DMS53 treated with DMSO at 0.1 percent for 48 hours (cell line): ENCODE measurements at regions not wholly inside any gene's neighbourhood (a gene's known extent, or its start where the extent isn't known, plus 50 kb on each side); places are given as distances from the start of the nearest gene placed in this dataset.

Experiments
- DNase-seq: peaks from one replicate; lab custom pipeline; 2025; ENCODE audit not compliant: unreplicated experiment; lab: John Stamatoyannopoulos, UW

DNA sequence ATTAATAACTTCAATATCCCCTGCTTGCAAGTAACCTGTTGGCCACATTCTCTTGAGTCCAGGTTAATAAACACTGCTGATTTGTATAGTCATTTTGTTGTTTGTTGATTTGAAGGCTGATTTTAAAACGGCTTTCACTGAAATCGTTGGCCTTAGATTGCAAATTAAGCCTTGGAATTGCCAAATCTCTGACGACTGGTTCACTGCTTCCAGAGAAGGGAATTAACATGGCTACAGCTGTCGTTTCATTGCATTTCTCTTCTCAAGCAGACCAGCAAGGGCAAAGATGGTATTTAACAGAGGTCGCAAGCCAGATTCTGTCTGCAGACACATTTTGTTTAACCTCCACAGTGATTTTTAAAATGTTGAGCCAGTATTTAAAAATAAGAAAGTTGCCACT, 470.9 kb downstream of the TFAP2A start:
- DNase-seq = no peak

DNA sequence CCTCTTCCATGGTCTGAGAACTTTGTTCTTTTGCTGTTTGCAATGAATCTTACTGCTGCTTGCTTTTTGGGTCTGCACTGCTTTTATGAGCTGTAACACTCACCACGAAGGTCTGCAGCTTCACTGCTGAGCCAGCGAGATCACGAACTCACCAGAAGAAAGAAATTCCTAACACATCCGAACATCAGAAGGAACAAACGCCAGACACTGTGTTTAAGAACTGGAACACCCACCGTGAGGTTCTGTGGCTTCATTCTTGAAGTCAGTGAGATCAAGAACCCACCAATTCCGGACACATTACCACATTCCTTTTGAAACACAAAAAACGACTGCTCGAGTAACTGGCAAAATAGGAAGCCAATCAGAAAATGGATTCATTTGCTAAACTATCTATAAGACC, 471.8 kb downstream of the TFAP2A start:
- DNase-seq = no peak

DNA sequence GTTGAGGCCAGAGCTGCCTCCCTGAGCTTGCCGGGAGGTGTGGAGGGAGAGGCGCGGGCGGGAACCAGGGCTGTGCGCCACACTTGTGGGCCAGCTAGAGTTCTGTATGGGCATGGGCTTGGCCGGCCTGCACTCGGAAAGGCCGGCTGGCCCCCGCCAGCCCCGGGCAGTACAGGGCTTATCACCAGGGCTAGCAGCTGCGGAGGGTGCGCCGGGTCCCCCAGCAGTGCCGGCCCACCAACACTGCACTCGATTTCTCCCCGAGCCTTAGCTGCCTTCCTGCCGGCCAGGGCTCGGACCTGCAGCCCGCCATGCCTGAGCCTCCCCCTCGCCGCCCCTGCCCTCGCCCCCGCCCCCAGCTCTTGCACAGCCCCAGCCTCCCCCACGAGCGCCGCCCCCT, 472.7 kb downstream of the TFAP2A start:
- DNase-seq = no peak

DNA sequence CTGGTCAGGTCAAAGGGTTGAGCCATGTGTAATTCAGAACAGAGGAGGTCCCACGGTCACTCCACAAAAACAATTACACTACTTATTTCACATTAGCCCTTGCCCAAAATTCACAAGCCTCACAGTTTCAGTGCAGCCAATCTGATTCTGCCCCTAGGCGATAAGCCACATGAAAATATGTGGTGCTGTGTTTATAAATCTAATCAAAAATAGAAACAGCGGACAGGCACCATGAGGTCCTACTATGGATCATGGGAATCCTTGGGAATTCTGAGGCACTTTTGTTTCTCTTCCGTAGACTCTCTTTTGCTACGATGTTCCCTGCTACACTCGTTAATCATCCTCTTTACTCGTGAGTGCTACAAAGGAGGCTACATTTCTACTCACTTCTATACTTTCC, 476.1 kb downstream of the TFAP2A start:
- DNase-seq = no peak

DNA sequence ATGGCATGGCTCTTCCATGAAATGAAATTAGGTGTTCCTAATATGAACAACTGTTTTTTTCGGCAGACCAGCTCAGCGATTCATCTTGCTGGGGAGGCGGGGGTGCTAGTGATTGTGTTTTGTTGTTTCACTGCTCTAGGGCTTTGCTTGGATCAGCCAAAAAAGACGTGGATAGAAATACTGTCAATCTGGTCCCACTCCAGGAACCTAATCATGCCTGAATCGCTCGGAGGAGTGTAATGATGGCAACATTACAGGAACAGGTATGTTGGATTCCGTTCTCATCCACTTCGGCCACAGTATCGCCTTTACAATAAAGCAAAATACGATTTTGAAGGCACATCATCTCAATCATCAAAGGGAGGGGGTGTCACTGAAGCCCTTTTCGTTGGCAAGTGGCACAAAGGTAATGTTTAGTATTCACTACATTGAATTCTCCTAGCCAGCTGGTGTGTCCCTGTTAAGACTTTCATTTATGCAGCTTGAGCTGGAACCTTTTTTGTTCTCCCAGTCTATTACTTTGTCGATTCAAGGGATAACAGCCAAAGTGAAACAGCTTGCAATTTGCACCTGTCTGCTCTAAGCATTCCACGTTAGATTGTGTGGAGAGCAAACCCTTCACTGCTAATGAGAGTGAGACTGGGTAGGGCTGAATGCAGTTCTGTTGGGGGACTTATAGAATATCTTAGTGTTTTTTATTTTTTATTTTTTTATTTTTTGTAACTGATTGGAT, 477.7 kb downstream of the TFAP2A start:
- DNase-seq = no peak

DNA sequence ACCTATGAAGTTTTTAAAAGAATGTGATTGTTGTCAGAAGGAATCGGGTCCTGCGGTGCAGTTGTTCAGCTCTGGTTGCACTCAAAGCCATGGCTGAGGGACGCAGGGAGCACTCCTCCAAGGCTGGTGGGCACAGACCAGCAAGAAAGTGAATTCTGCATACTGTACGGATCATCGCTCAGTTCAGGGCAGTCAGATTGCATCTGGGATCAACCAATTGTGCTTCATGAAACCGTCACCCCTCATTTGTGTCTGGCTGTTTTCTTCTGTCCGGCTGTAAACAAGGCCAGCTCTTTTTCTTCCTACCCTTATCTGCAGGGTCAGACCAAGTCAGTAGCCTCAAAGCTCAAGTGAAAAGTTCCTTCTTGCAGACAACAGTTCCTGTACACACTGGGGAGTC, 478.3 kb downstream of the TFAP2A start:
- no peak for DNase-seq

DNA sequence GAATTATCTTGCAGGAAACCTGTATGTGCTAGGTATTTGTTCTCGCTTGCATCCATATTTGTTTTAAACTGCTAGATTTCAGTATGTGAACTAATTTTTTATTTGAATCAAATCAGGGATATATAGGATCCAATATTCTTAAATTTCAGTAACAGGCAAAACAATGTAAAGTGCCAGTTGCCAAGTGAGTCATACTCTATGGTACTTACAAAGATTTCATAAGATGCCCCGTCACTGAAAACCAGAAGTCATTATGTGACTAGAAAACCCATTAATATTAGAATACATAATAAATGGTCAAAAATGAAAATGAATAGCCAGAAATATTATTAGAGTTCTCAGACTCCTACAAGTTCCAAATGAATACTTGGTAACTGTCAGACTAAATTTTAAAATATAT, 481.2 kb downstream of the TFAP2A start:
- no peak for DNase-seq

DNA sequence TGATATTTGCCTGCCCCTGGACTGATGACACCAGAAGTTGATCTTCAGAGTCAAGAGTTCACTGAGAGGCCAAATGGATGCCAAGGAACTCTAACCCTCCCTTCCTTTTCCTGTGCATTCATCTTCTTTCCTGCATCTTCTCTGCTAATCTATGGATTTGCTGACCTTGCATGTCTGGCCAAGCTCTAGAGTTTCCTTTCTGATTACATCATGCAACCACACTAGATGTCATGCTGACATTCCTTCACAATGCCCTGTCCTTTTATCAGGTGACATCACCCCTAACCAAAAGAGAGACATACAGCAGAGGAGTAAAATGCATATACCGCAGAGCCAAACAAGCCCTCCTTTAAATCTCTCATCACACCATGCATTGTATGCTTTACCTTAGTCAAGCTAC, 487.6 kb downstream of the TFAP2A start:
- no peak for DNase-seq

DNA sequence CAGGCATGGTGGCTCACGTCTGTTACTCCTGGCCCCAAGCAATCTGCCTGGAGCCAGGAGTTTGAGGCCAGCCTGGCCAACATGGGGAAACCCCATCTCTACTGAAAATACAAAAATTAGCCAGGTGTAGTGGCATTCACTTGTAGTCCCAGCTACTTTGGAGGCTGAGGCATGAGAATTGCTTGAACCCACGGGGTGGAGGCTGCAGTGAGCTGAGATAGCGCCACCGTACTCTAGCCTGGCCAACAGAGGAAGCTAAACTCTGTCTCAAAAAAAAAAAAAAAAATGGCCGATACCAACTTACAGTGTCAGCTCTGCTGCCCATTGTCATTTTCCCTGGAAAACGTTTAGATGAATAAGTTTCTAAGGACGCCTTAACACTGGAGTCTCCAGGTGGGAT, 489.9 kb downstream of the TFAP2A start:
- no peak for DNase-seq

DNA sequence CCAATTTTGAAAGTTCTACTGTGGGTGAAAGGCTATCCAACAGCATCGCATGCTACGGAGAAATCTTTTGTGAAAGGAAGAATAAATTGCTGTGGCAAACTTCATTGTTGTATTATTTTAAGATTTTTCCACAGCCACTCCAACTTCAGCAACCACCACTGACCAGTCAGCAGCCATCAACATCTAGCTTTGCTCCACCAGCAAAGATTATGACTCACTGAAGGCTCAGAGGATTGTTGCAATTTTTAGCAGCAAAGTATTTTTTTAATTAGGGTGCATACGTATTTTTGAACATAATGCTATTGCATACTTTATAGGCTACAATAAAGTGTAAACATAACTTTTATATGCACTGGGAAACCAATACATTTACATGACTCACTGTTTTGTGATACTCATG, 493.5 kb downstream of the TFAP2A start:
- DNase-seq = no peak

DNA sequence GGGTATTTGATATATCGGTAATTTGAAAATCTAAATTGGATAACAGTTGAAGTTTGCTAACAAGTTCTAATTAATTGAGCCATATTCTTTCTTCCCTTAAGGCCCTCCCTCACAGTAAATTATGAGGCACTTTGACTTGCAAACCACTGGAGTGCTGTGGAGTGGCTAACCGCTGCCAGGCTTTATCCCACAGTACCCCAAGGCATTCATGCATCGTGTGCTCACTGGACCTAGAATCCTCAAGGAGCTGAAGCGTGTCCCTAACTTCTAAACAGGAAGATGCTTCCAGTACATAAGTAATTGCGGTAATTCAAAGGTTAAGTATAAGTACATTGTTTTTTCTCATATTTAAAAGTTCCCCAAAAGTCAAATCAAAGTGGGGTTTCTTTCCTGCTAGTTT, 499.9 kb downstream of the TFAP2A start:
- no peak for DNase-seq

DNA sequence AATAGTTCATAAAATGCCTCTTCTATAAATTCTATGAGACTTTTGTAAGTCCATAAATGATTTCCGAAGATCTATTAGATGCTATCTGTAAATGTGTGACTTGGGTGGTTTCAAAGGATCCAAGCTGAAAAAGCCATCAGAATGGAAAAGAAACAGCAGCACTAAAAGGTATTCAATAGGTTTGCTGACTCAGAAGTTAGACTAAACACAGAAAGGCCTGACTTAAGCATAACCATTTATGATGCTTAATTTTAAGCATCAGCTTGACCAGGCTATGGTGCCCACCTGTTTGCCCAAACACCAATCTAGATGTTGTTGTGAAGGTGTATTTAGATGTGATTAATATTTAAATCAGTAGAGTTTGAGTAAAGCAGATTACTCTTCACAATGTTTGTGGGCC, 513.5 kb downstream of the TFAP2A start:
- no peak for DNase-seq

DNA sequence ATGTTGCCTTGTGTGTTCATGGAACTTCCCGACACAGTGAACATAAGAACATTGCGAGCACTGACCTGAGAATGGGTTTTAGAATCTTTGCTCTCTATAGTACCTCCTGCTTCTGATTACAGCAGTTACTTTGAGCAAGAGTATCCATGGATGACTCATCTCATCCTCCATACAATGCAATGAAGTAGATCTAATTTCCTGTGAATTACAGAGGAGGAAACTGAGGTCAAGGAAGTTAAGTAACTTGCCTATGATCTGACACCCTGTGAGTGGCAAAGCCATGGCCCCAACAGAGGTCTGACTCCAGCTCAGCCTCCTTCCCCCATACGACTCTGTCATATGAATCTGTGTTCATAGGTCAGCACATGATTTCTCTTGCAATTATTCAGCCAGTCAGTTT, 518.1 kb downstream of the TFAP2A start:
- DNase-seq = no peak

DNA sequence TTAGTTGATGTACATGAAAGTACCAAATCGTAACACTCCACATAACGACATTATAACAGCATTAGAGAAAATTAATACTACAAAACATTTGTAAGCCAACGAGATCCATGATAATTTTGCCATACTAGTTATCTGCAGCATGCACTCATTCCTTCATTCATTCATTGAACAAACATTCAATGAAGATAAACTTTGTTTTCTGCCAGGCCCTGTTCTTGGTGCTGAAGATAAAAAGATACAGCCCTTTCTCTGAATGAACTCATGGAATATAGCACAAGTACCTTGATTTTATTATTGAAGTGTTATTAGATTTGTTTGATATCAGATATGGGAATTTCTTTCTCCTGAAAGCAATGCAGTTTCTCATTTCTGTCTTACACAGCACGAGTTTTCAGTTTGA, 524.0 kb downstream of the TFAP2A start:
- DNase-seq = no peak

DNA sequence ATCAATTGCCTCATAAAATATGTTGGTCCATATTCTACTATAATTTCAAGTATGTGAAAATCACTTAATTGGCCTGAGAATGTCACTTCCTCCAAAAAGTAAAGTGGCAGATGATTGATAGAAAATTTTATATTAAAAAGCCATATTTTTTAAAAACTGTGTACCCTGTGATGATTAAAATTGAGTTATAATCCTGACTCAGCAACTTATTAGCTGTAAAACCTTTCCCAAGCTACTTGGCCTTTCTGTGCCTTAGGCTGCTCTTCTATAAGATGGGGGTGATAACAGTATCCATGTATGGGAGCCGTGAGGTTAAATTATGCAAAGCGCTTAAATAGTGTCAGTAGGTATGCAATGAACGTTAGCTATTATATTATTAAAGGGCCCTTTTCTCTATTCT, 524.4 kb downstream of the TFAP2A start:
- no peak for DNase-seq

DNA sequence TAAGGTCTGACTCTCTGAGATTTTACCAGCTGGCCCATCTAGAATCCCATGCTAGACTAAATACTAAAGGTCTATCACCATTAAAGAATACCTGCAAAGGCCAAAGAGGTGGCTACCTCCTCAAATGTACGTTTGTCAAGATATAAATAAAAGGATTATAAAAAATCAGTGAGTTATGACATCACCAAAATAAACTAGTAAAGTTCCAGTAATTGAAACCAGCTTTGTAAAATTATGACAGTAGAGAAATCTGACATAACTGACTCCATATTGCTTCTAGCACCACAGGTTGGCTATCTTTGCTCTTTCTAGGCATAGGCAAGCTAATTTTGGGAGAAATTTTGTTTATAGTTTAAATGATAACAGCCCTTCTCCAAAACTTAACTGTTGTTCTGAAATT, 536.3 kb downstream of the TFAP2A start:
- DNase-seq = no peak

DNA sequence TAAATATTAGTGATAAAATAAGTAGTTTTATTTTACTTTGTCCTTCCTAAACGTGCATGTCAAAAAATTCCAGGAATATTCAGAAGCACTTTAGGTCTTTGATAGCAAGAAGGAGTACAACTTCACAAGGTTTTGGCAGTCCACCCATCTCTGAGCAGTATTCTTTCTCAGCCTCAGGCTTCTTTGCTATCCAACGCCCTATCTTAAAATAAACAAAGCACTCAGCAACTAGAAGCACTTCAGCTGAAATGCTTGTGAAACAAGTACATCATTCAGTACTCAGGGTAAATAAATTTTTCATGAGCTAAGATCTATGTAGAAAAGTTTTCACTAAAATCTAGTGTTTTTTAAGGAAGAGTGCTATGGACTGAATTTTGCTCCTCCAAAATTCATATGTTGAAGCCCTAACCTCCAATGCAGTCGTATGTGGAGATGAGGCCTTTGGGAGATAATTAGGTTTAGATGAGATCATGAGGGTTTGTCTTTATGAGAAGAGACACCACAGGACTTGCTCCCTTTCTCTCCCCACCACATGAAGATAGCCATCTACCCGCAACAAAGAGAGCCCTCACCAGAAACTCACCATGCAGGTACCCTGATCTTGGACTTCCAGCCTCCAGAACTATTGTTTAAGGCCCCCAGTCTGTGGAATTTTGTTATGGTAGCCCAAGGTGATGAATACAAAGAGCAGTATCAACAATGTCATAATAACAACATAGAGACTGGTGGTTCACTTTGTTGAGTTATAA, 539.1 kb downstream of the TFAP2A start:
- no peak for DNase-seq

DNA sequence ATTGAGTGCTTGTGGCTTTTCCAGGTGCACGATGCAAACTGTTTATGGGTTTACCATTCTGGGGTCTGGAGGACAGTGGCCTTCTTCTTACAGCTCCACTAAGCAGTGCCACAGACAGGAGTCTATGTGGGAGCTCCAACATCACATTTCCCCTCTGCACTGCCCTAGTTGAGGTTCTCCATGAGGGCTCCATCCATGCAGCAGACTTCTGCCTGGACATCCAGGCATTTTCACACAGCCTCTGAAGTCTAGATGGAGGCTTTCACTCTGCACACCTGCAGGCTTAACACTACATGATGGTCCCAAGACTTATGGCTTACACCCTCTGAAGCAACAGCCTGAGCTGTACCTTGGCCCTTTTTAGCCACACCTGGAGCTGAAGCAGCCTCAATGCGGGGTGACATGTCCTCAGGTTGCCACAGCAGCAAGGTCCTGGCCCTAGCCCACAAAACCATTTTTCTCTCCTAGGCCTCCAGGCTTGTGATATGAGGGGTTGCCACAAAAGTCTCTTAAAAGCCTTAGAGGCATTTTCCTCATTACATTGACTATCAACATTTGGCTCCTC, 552.2 kb downstream of the TFAP2A start:
- no peak for DNase-seq

DNA sequence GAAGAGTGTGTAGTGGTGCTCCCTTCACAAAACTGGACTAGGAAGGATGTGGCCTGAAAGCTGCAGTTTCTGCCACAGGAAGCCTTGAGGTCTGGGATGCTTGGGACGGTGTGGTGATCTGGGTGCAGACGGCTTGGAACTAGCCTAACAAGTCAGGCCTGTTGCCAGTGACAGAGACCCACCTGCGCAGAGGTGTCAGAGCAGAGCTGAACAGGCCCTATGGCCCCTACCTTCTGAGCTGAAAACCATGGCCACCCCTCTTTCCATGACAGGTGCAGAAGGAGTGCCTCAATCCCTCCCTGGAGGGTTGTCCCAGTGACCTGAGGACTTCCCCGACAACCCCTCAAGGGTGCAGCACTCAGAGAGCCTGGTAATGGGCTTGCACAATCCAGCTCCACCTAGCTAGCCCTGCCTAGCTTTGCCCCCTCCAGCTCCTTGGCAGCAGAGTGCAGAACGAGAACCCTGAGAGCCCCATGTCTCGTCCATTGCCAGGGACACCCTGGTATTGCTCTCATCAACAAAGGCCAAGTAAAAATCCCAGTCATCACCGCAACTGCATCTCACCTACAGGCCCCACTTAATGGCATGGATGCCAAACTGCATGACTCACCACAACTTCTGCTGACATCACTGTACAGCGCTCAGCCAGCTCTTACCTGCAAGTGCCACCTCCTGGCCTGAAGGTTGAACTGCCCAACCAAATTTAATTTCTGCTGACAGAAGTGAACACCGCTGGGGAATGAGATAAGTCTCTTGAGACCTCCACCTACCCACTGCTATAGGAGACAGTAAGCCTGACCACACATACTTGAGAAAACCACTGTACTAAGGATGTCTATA, 563.1 kb downstream of the TFAP2A start:
- no peak for DNase-seq

DNA sequence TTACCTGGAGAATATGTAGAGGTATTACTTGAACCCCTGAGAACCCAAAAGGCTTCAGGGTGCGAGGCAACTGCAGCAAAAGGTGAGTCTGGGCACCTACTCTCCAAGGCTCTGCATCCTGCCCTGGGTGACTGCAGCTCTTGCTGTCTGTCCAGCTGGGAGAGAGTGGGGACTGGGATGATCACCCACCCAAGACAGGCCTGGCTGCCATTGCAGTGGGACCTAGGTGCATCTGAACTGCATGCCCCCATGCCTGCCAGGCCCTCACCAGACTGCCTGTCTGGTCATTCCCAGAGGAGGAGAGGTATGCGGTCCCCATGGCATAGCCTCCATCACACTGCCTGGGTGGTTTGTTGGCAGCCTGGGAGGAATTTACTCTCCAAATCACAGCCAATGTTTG, 563.9 kb downstream of the TFAP2A start:
- no peak for DNase-seq

DNA sequence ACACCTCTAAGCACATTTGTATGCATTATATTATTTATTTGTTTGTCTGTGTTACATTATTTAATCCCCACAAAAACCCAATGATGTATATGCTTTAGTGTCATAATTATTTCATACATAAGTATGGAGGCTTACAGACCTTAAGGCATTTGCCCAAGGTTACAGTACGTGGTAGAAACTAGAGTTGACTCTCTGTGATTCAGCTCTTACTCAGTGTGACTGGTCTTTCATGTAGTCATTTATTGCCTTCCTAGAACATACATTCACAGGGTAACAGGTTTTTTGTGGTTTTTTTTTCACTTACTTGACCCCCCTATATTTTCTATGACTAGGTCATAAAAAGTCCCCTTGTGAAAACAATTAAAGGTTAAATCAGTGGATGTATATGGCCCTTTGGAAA, 566.8 kb downstream of the TFAP2A start:
- no peak for DNase-seq
